H9 (cell line): ENCODE measurements at regions not wholly inside any gene's neighbourhood (a gene's known extent, or its start where the extent isn't known, plus 50 kb on each side); places are given as distances from the start of the nearest gene placed in this dataset.

Experiments
- DNase-seq: peaks from one replicate; pipeline ENCODE4 v3.0.0-alpha.2; 2017
- H2AFZ ChIP-seq: one replicate; pipeline ENCODE4 v1.6.1; 2013; ENCODE audit warnings: mild to moderate bottlenecking, low read length, control low read depth, moderate library complexity
- H2AK5ac ChIP-seq: 2 replicates; pipeline ENCODE4 v1.6.1; 2013; ENCODE audit warnings: low read length, control low read depth, mixed read lengths; ENCODE audit not compliant: insufficient read length
- H2BK120ac ChIP-seq: one replicate; pipeline ENCODE4 v1.6.1; 2013; ENCODE audit warnings: low read depth, mild to moderate bottlenecking, low read length, control low read depth, inconsistent platforms; ENCODE audit not compliant: poor library complexity, severe bottlenecking
- H2BK12ac ChIP-seq: 2 replicates; pipeline ENCODE4 v1.6.1; 2013; ENCODE audit warnings: low read length, control low read depth, mixed read lengths, low read depth; ENCODE audit not compliant: insufficient read length
- H2BK15ac ChIP-seq: 2 replicates; pipeline ENCODE4 v1.6.1; 2013; ENCODE audit warnings: low read depth, low read length, control low read depth
- H2BK20ac ChIP-seq: one replicate; pipeline ENCODE4 v1.6.1; 2013; ENCODE audit warnings: low read depth, mild to moderate bottlenecking, low read length, control low read depth, inconsistent platforms; ENCODE audit not compliant: poor library complexity, severe bottlenecking
- H2BK5ac ChIP-seq: 2 replicates; pipeline ENCODE4 v1.6.1; 2013; ENCODE audit warnings: low read length, control low read depth, mixed read lengths; ENCODE audit not compliant: insufficient read length
- H3K14ac ChIP-seq: 2 replicates; pipeline ENCODE4 v1.6.1; 2013; ENCODE audit warnings: low read length, control low read depth; ENCODE audit not compliant: insufficient read depth
- H3K18ac ChIP-seq: 2 replicates; pipeline ENCODE4 v1.6.1; 2013; ENCODE audit warnings: low read depth, mild to moderate bottlenecking, mixed read lengths, low read length, control low read depth; ENCODE audit not compliant: insufficient read length
- H3K23ac ChIP-seq: 2 replicates; pipeline ENCODE4 v1.6.1; 2013; ENCODE audit warnings: low read length, control low read depth, mixed read lengths, low read depth; ENCODE audit not compliant: insufficient read length
- H3K23me2 ChIP-seq: 2 replicates; pipeline ENCODE4 v1.6.1; 2013; ENCODE audit warnings: low read depth, mild to moderate bottlenecking, mixed read lengths, low read length, control low read depth; ENCODE audit not compliant: insufficient read length, poor library complexity, severe bottlenecking
- H3K27ac ChIP-seq: 2 replicates; pipeline ENCODE4 v1.5.1; 2013; ENCODE audit warnings: low read length, control low read depth, mixed read lengths, low read depth; ENCODE audit not compliant: insufficient read length
- H3K27me3 ChIP-seq: 2 replicates; pipeline ENCODE4 v1.6.1; 2013; ENCODE audit warnings: low read length, control low read depth, inconsistent platforms; ENCODE audit not compliant: insufficient read depth
- H3K4ac ChIP-seq: 2 replicates; pipeline ENCODE4 v1.6.1; 2013; ENCODE audit warnings: low read depth, mild to moderate bottlenecking, control low read depth, inconsistent platforms, low read length, moderate library complexity
- H3K4me1 ChIP-seq: 2 replicates; pipeline ENCODE4 v1.6.1; 2013; ENCODE audit warnings: low read length, control low read depth, inconsistent platforms; ENCODE audit not compliant: insufficient read depth
- H3K4me2 ChIP-seq: 2 replicates; pipeline ENCODE4 v1.6.1; 2013; ENCODE audit warnings: low read length, control low read depth, mixed read lengths; ENCODE audit not compliant: insufficient read length, insufficient read depth
- H3K56ac ChIP-seq: 2 replicates; pipeline ENCODE4 v1.6.1; 2013; ENCODE audit warnings: low read depth, mild to moderate bottlenecking, mixed read lengths, low read length, control low read depth; ENCODE audit not compliant: insufficient read length
- H3K79me1 ChIP-seq: 2 replicates; pipeline ENCODE4 v1.6.1; 2013; ENCODE audit warnings: low read depth, mild to moderate bottlenecking, moderate library complexity, low read length, control low read depth, inconsistent platforms; ENCODE audit not compliant: insufficient read depth, poor library complexity, severe bottlenecking
- H3K79me2 ChIP-seq: 2 replicates; pipeline ENCODE4 v1.6.1; 2013; ENCODE audit warnings: low read length, control low read depth, inconsistent platforms; ENCODE audit not compliant: insufficient read depth
- H3K9ac ChIP-seq: 2 replicates; pipeline ENCODE4 v1.6.1; 2013; ENCODE audit warnings: low read length, control low read depth, mixed read lengths; ENCODE audit not compliant: insufficient read length; ENCODE audit errors: extremely low read depth
- H3K9me3 ChIP-seq: one replicate; pipeline ENCODE4 v1.6.1; 2013; ENCODE audit warnings: low read depth, low read length, inconsistent platforms; ENCODE audit not compliant: control insufficient read depth
- H3T11ph ChIP-seq: one replicate; pipeline ENCODE4 v1.6.1; 2013; ENCODE audit warnings: mild to moderate bottlenecking, low read length, control low read depth, inconsistent platforms
- H4K20me1 ChIP-seq: one replicate; pipeline ENCODE4 v1.6.1; 2013; ENCODE audit not compliant: control insufficient read depth, insufficient read length, insufficient read depth
- H4K5ac ChIP-seq: 2 replicates; pipeline ENCODE4 v1.6.1; 2013; ENCODE audit warnings: low read depth, mild to moderate bottlenecking, mixed read lengths, low read length, control low read depth; ENCODE audit not compliant: insufficient read length
- H4K8ac ChIP-seq: replicated peaks from 2 replicates; pipeline ENCODE4 v1.6.1; 2013; ENCODE audit warnings: low read length, control low read depth, mixed read lengths, low read depth; ENCODE audit not compliant: insufficient read length
- H4K91ac ChIP-seq: 2 replicates; pipeline ENCODE4 v1.6.1; 2013; ENCODE audit warnings: low read depth, mild to moderate bottlenecking, moderate library complexity, mixed read lengths, low read length, control low read depth; ENCODE audit not compliant: insufficient read length
- H3K27ac Mint-ChIP-seq, 3 experiments: 2 replicates in 2 of 3; 3 replicates in 1 of 3; pipeline ENCODE4 v1.8.0; 2020 to 2021; ENCODE audit warnings: mixed read lengths in 3 of 3, mild to moderate bottlenecking in 1 of 3, moderate library complexity in 1 of 3
- H3K27me3 Mint-ChIP-seq: 2 replicates; pipeline ENCODE4 v1.8.0; 2021; ENCODE audit warnings: low read depth, mild to moderate bottlenecking, moderate library complexity, mixed read lengths
- H3K36me3 Mint-ChIP-seq, 3 experiments: 2 replicates in 2 of 3; 3 replicates in 1 of 3; pipeline ENCODE4 v1.8.0; 2020 to 2021; ENCODE audit warnings: low read depth in 3 of 3, mixed read lengths in 3 of 3; ENCODE audit not compliant: insufficient read depth in 1 of 3
- H3K4me1 Mint-ChIP-seq, 2 experiments: 2 replicates each; pipeline ENCODE4 v1.8.0; 2020; ENCODE audit warnings: mixed read lengths in 2 of 2
- H3K4me3 Mint-ChIP-seq, 2 experiments: 2 replicates in 1 of 2; 3 replicates in 1 of 2; pipeline ENCODE4 v1.8.0; 2020 to 2021; ENCODE audit warnings: mild to moderate bottlenecking in 2 of 2, mixed read lengths in 2 of 2, moderate library complexity in 1 of 2
- H3K9me3 Mint-ChIP-seq, 2 experiments: 2 replicates in 1 of 2; 3 replicates in 1 of 2; pipeline ENCODE4 v1.8.0; 2020; ENCODE audit warnings: mild to moderate bottlenecking in 2 of 2, mixed read lengths in 2 of 2, moderate library complexity in 1 of 2
- WGBS: extraction: QIAGEN DNeasy Blood & Tissue Kit; methylation state at CpG from one replicate; pipeline ENCODE4 v1.1.7; 2013; ENCODE audit warnings: missing lambda C conversion rate, low lambda C conversion rate, mixed read lengths; ENCODE audit not compliant: insufficient read length; ENCODE audit errors: extremely low coverage; 5-methylcytosine and 5-hydroxymethylcytosine counted together
- TF ChIP-seq, protein P1 (sequence below): fragments of 200-600 bp; sonication (generic); conservative IDR thresholded peaks from 3 replicates; pipeline ENCODE4 v1.8.0; 2021; ENCODE audit warnings: antibody characterized with exemption, mild to moderate bottlenecking

DNA sequence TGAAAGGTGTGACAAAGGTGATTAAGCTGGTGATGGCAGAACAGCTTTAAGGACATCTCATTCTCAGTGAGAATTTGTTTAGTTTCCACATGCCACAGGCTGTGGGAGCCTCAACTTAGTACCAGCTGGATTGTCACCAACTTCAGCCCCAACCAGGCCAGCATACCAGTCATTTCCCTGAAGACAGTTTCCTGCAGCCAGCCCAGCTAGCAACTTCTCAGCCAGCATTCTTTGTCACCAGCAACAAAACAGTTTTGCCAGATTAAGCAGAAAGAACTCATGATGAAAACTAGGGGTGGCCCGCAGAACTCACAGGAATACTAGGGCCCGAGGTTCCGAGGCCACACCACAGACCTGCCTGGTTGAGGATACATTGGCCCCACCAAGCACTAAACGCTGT is 68.8 kb upstream of the UNC5B start:
- Mint-ChIP-seq H3K27ac (no peak overlapping the region), H3K27me3 (peaks cover 14% of the 10 kb centered on the region), H3K36me3 (no peaks in the 10 kb centered on the region), H3K9me3 (no peaks in the 10 kb centered on the region), H3K4me3 (no peak overlapping the region), H3K4me1 (no peaks in the 10 kb centered on the region)
- Histone ChIP-seq H3K4me1 (no peaks in the 10 kb centered on the region), H3K79me1 (no peaks in the 10 kb centered on the region), H3K18ac (no peak overlapping the region), H3K9me3 (no peaks in the 10 kb centered on the region), H4K91ac (no peak overlapping the region), H3T11ph (no peak overlapping the region), H2BK120ac (no peak overlapping the region), H3K14ac (no peak overlapping the region), H3K4ac (no peak overlapping the region), H3K27ac (no peak overlapping the region), H4K20me1 (no peaks in the 10 kb centered on the region), H3K79me2 (no peaks in the 10 kb centered on the region), H2AFZ (no peak overlapping the region), H2BK20ac (no peak overlapping the region), H3K23ac (no peak overlapping the region), H3K27me3 (no peaks in the 10 kb centered on the region), H2BK12ac (no peak overlapping the region), H3K4me2 (no peak overlapping the region), H4K8ac (no peak overlapping the region), H2BK15ac (no peak overlapping the region), H4K5ac (no peak overlapping the region), H2BK5ac (no peak overlapping the region), H2AK5ac (no peak overlapping the region), H3K9ac (no peak overlapping the region), H3K56ac (no peak overlapping the region), H3K23me2 (no peaks in the 10 kb centered on the region)
- TF ChIP-seq, protein P1, sequence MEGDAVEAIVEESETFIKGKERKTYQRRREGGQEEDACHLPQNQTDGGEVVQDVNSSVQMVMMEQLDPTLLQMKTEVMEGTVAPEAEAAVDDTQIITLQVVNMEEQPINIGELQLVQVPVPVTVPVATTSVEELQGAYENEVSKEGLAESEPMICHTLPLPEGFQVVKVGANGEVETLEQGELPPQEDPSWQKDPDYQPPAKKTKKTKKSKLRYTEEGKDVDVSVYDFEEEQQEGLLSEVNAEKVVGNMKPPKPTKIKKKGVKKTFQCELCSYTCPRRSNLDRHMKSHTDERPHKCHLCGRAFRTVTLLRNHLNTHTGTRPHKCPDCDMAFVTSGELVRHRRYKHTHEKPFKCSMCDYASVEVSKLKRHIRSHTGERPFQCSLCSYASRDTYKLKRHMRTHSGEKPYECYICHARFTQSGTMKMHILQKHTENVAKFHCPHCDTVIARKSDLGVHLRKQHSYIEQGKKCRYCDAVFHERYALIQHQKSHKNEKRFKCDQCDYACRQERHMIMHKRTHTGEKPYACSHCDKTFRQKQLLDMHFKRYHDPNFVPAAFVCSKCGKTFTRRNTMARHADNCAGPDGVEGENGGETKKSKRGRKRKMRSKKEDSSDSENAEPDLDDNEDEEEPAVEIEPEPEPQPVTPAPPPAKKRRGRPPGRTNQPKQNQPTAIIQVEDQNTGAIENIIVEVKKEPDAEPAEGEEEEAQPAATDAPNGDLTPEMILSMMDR = no peak
- no CpG with 5 or more reads among the region's 4 CpGs for WGBS
- no peak for DNase-seq
